Epithelial cell of proximal tubule (primary cell): ENCODE measurements at regions not wholly inside any gene's neighbourhood (a gene's known extent, or its start where the extent isn't known, plus 50 kb on each side); places are given as distances from the start of the nearest gene placed in this dataset.

Experiments used
- DNase-seq: peaks from one replicate; pipeline ENCODE4 v3.0.0-alpha.2; 2011; ENCODE audit warnings: low read depth
- H3K4me3 ChIP-seq: 2 replicates; pipeline ENCODE4 v1.5.1; 2011; ENCODE audit warnings: low read depth, mild to moderate bottlenecking, low read length
- CTCF ChIP-seq: conservative IDR thresholded peaks from 2 replicates; pipeline ENCODE4 v1.5.1; 2012; ENCODE audit warnings: low read depth, mild to moderate bottlenecking, low read length

GRCh38 chr3:40621252-40621651 lies 96.5 kb downstream of the ZNF621 start:
- DNase-seq: no peak
- no peak for TF ChIP-seq CTCF
- no peak overlapping the region for H3K4me3 ChIP-seq

GRCh38 chr3:40623567-40623966 lies 98.8 kb downstream of the ZNF621 start:
- TF ChIP-seq CTCF: no peak
- no peak overlapping the region for H3K4me3 ChIP-seq
- DNase-seq: no peak

- DNase-seq: no peak
- H3K4me3 ChIP-seq: no peak overlapping the region
- no peak for TF ChIP-seq CTCF
Measured at GRCh38 chr3:40624189-40624769, 99.5 kb downstream of the ZNF621 start.

- no peak for TF ChIP-seq CTCF
- no peak overlapping the region for H3K4me3 ChIP-seq
- no peak for DNase-seq
Measured at GRCh38 chr3:40627095-40627494, 102.3 kb downstream of the ZNF621 start.

- no peak for DNase-seq
- no peak overlapping the region for H3K4me3 ChIP-seq
- no peak for TF ChIP-seq CTCF
Measured at GRCh38 chr3:40628984-40629383, 104.2 kb downstream of the ZNF621 start.

- no peak for DNase-seq
- TF ChIP-seq CTCF: no peak
- H3K4me3 ChIP-seq: no peak overlapping the region
Measured at GRCh38 chr3:40631341-40631995, 106.7 kb downstream of the ZNF621 start.

- no peak for TF ChIP-seq CTCF
- no peak for DNase-seq
- H3K4me3 ChIP-seq: no peak overlapping the region
Measured at GRCh38 chr3:40637906-40638305, 113.1 kb downstream of the ZNF621 start.
